ENCODE measurements at regions not wholly inside any gene's neighbourhood (a gene's known extent, or its start where the extent isn't known, plus 50 kb on each side); places are given as distances from the start of the nearest gene placed in this dataset.

- no peak for DNase-seq (ENCODE audit: low read depth, low spot score)
Measured at GRCh38 chr2:147649286-147649685, 195.5 kb upstream of the ACVR2A start.

DNA sequence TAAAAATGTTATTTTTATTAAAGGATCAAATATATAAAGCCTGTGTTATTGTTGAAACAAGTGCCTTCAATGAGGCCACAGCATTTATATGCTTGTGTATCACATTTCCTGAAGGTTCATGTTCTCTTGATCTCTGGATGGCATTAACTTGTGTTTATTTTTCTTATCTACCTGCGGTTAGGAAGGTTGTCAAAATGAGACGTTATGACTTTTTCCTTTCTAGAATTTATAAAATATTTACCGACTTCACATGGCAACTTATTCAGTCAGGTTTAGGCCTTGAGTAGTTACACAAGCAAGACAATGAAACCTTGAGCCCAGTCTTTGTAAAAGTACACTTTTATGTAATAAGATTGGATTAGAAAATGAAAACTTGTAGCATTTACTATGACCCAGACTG is 196.4 kb upstream of the ACVR2A start:
- no peak for DNase-seq (ENCODE audit: low read depth, low spot score)

DNA sequence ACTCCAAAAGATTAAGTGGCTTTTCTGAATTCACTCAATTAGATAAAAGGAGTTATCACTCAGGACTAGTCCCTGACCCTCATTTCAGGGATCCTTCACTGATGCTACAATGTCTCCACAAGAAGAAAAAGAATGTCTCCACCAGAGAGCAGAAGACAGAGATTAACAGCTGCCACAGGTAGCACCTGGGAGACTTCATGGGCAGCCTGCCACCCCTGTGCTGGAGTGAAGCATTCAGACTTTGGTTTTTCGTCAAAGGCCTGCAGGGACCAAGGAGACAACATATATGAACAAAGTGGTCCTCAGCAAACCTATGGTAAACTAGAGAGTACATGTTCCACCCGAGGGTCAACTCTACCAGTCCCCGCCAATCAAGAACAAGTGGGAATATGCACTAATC is 197.0 kb upstream of the ACVR2A start:
- DNase-seq (ENCODE audit: low read depth, low spot score): no peak

DNA sequence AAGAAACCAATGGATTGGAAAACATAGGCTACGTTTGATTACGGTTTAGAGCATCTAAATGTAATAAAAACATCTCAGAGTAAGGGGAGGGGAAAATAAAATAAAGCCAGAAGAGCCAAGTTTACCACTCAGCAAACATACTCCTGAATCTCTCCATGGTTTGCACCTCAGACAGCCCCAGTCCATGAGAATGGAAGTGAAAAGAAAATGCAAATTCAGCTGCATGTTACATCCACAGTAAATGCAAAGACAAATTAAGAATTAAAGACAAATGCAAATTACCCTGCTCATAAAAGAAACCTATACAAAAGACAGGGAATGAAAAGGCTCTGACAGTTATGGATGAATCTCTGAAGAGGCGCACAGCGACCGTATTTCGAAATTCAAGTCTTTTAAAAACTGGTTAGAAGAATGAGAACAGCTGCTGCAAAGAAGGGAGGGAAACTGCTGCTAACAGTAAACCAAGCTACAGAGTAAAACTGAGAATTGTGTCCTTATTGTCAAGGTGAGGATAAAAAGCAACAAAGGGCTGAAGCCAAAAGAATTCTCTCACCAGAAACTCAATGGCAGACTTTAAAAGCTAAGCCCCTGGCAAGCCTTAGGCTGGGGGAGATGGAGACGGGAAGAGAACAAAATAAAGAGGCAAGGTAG is 197.9 kb upstream of the ACVR2A start:
- DNase-seq (ENCODE audit: low read depth, low spot score): no peak

DNA sequence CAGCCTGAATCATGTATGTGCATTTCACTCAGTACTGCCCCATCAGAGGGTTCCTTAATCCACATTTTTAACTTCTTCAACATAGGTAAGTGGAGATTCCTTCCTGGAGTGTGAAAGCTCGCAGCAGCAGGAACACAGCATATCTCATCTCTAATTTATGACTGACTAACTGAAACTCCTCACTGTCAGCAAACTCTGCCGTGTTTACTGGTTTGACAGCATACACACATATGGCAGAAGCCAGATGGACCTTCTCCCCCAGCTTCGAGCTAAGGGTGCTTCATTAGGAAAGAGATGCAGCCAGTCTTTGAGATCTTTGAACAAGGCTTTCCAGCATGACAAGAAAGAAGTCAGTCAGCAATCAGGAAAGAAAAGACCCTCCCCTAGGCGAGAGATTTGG is 200.3 kb upstream of the ACVR2A start:
- DNase-seq (ENCODE audit: low read depth, low spot score): no peak

- no peak for DNase-seq (ENCODE audit: low read depth, low spot score)
Measured at GRCh38 chr2:147642765-147643164, 202.1 kb upstream of the ACVR2A start.

GRCh38 chr2:147641651-147642050 is 203.2 kb upstream of the ACVR2A start:
- DNase-seq (ENCODE audit: low read depth, low spot score): no peak

GRCh38 chr2:147639891-147640290 is 204.9 kb upstream of the ACVR2A start:
- no peak for DNase-seq (ENCODE audit: low read depth, low spot score)

GRCh38 chr2:147639386-147639785 is 205.4 kb upstream of the ACVR2A start:
- DNase-seq (ENCODE audit: low read depth, low spot score): no peak

GRCh38 chr2:147636886-147637285 is 207.9 kb upstream of the ACVR2A start:
- DNase-seq (ENCODE audit: low read depth, low spot score): no peak

- no peak for DNase-seq (ENCODE audit: low read depth, low spot score)
Measured at GRCh38 chr2:147636238-147636882, 208.5 kb upstream of the ACVR2A start.

GRCh38 chr2:147634826-147635225 is 210.0 kb upstream of the ACVR2A start:
- DNase-seq (ENCODE audit: low read depth, low spot score): no peak

GRCh38 chr2:147632198-147632597 is 212.6 kb upstream of the ACVR2A start:
- no peak for DNase-seq (ENCODE audit: low read depth, low spot score)

DNA sequence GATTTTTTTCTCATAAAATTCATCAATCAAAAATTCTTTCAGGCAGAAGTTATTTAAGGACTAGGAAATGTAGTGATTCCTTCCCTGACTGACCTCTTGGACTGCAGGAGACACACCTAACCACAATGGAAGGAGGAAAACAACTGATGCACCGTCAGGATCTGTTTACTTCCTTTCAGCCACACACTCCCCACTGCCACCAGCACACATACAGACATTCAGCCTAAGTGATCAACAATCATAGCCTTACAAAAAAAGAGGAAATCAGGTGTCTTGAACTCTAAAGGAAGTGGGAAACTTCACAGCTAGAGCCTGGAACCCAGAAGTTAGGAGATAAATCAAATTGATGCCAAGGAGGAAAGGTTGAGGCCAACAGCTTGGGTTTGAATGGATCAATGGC is 213.5 kb upstream of the ACVR2A start:
- DNase-seq (ENCODE audit: low read depth, low spot score): no peak

DNA sequence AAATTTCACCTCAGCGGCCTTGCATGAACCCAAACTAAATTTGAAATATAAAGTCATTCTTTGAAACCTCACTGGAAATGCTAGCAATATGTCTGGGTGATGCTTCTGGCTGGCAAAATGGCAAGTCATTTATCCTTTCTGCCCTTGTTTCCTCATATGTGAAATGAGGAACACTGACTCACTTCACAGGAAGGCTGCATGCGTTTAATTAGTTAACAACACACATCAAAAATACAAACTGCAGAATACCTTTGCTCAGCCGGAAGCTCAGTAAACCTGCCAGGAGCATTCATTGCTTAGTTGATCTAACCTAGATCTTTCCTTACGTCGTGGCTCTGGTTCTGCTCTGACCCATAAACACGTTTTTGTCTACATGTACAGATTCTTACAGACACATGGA is 214.2 kb upstream of the ACVR2A start:
- no peak for DNase-seq (ENCODE audit: low read depth, low spot score)

DNA sequence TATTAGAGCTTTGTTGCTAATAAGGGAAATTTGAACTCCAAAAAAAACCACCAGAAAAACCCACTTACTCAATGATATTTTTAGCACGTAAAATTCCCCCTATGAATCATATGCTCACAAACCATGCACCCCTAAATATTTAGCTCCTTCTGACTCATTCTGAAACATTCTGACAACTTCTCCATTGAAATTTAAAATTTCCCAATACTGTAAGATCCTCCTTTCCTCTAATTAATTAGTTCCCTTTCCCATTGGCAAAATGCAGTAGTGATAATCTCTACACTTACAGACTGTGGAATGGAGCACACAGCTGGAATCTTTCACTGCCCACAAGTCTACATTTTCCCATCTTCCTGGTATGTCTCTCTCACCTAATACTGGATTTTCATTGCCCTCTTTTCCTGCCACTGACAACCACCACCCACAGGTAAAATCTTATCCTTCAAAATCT is 215.8 kb upstream of the ACVR2A start:
- no peak for DNase-seq (ENCODE audit: low read depth, low spot score)

DNA sequence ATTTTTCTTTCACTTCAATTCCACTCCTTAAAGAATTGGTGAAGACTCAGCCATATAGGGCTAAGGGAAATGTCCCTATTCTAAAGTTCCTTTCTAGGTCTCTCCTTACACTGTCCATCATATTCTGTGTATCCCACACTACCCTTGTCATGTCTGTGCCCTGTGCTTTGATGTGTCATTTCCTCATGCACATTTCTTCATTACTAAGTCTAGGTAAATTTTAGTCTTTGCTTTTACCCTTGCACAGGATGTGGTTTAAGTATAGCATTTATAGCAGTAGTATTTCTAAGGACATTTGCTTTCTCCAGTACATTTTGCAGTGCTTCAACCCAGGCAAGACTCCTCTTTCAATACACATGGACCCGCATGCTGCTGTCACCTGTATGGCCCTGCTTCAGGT is 221.5 kb upstream of the ACVR2A start:
- no peak for DNase-seq (ENCODE audit: low read depth, low spot score)

DNA sequence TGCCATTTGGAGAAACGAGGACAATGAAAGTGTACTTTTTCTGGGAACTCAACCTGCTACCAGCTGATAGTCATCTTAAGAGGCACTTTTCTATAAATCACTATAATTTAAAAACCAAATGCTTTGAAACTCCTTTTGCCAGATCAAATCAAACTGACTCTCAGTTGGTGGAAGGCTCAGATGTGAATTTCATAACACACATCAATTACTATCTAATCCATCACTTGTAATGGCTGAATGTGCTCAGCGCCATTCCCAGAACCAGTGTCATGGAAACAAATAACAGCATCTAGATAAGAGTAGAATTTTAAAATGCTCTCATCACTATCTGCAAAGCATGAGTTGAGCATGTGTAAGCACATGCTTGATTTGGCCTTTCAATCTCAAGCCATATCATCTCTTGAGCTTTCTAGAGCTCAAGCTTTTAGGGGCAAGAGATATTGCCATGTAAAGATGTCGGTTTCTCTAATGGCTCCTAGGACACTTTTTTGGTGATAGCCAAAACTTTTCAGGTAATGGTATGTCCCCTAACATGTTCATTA is 223.1 kb upstream of the ACVR2A start:
- DNase-seq (ENCODE audit: low read depth, low spot score): no peak

DNA sequence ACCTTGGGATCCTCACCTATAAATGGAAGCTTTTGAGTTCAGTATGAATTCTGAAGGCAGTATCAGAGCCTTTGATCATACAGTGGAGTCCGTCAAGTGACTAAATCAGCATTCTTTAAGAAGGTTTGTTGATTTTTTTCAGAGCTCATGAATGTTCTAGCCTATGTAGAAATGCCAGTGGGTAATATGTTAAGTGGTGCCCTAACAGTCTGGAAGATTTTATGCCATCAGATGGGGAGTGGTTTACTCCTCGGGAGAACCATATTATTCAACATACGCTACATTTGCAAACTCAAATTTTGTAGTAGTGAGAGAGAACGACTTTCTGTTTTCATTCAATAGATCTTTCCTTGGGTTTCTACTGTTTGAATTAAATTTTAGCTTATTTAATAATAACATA is 225.0 kb upstream of the ACVR2A start:
- no peak for DNase-seq (ENCODE audit: low read depth, low spot score)

DNA sequence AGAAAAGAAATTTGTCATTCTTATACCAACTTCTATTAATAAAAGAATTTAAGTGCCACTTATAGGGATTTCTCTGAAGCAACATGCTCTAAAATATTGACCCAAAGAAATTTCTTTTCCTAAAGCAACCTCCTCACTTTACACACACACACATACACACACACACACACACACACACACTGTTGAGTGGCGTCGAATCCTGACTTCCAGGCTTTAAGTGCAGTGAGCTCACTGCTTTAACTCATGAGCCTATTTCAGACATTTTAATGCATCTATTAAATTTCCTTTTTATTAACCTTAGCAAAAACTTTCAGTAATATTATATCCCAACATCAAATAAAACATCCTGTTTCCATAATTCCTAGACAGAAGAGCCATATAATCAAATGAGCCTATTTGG is 229.1 kb upstream of the ACVR2A start:
- no peak for DNase-seq (ENCODE audit: low read depth, low spot score)

DNA sequence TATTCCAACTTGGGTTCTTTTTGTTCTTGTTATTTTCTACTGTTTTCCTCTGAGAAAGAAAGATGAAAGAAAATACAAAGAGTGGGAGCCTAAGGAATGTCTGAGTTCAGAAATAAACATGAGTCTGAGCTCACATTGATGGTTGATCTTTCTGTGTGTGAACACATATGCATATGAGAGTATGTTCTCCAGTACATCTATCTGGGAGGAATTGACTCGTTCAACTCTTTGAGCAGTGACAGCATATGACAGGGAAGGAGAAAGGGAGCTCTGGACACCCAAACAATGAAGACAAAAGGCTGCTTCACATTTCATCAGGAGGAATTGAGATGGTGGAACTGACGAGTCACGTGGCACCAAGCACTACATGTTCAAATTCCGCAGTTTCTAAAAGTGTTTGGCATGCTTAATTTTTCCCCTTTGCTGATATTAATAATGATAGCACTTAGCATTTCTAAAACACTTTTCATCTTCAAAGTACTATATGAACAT is 229.8 kb upstream of the ACVR2A start:
- no peak for DNase-seq (ENCODE audit: low read depth, low spot score)

- no peak for DNase-seq (ENCODE audit: low read depth, low spot score)
Measured at GRCh38 chr2:147614471-147614870, 230.4 kb upstream of the ACVR2A start.

GRCh38 chr2:147610496-147611040 is 234.3 kb upstream of the ACVR2A start:
- no peak for DNase-seq (ENCODE audit: low read depth, low spot score)
